Activated CD4-positive, alpha-beta T cell treated with anti-CD3 and anti-CD28 coated beads for 1 hour (primary cell): ENCODE measurements at regions not wholly inside any gene's neighbourhood (a gene's known extent, or its start where the extent isn't known, plus 50 kb on each side); places are given as distances from the start of the nearest gene placed in this dataset.
"Not testable (repeated sequence)": the region's sequence is repeated elsewhere in the genome, so short reads cannot be mapped to it uniquely, and the experiment has no call there.

Source experiments
- DNase-seq: peaks from one replicate; pipeline ENCODE4 v3.0.0-alpha.2; 2020

- no peak for DNase-seq
Measured at GRCh38 chr7:17095931-17096330, 202.5 kb upstream of the AHR start.

- DNase-seq = no peak
Measured at GRCh38 chr7:17097668-17098297, 200.7 kb upstream of the AHR start.

- no peak for DNase-seq
Measured at GRCh38 chr7:17098515-17098914, 199.9 kb upstream of the AHR start.

GRCh38 chr7:17099083-17099973, 199.1 kb upstream of the AHR start:
- no peak for DNase-seq

- DNase-seq = not testable (repeated sequence)
Measured at GRCh38 chr7:17099974-17100509, 198.4 kb upstream of the AHR start.

- DNase-seq = no peak
Measured at GRCh38 chr7:17101207-17101696, 197.2 kb upstream of the AHR start.

- no peak for DNase-seq
Measured at GRCh38 chr7:17103170-17103569, 195.3 kb upstream of the AHR start.

- no peak for DNase-seq
Measured at GRCh38 chr7:17103984-17104383, 194.5 kb upstream of the AHR start.

- no peak for DNase-seq
Measured at GRCh38 chr7:17104419-17104818, 194.0 kb upstream of the AHR start.

GRCh38 chr7:17105701-17106100, 192.8 kb upstream of the AHR start:
- DNase-seq = no peak

GRCh38 chr7:17108049-17108584, 190.3 kb upstream of the AHR start:
- DNase-seq = no peak

- no peak for DNase-seq
Measured at GRCh38 chr7:17109020-17109419, 189.4 kb upstream of the AHR start.

GRCh38 chr7:17113770-17114169, 184.7 kb upstream of the AHR start:
- not testable (repeated sequence) for DNase-seq

- DNase-seq = no peak
Measured at GRCh38 chr7:17118412-17118811, 180.0 kb upstream of the AHR start.

- no peak for DNase-seq
Measured at GRCh38 chr7:17120756-17121155, 177.7 kb upstream of the AHR start.

GRCh38 chr7:17121671-17122070, 176.8 kb upstream of the AHR start:
- DNase-seq = no peak

- no peak for DNase-seq
Measured at GRCh38 chr7:17123020-17123419, 175.4 kb upstream of the AHR start.

GRCh38 chr7:17126413-17127268, 171.8 kb upstream of the AHR start:
- DNase-seq = no peak

- DNase-seq = no peak
Measured at GRCh38 chr7:17129218-17129617, 169.2 kb upstream of the AHR start.

GRCh38 chr7:17130281-17131059, 168.0 kb upstream of the AHR start:
- no peak for DNase-seq

- no peak for DNase-seq
Measured at GRCh38 chr7:17131060-17131345, 167.4 kb upstream of the AHR start.
